IMR-90 (cell line): ENCODE measurements at regions not wholly inside any gene's neighbourhood (a gene's known extent, or its start where the extent isn't known, plus 50 kb on each side); places are given as distances from the start of the nearest gene placed in this dataset.

Experiments used
- ATAC-seq: fragments of 200-7000 bp; cut with Tn5 transposase; 2 replicates; pipeline ENCODE4 v1.9.1; 2020; ENCODE audit warnings: low read depth, mild to moderate bottlenecking, moderate library complexity
- BruUV-seq: library from RNA; stranded (reverse); fragments of 400-500 nt; replicated peaks from 2 replicates; lab custom pipeline; 2021; lab: Mats Ljungman, UMichigan
- CTCF ChIA-PET: fragments of 300-600 bp; formaldehyde crosslinking; extraction: SDS; loops from one replicate; lab custom pipeline; 2021; ENCODE audit warnings: antibody characterized with exemption; lab: Yijun Ruan, JAX
- POLR2A ChIA-PET: fragments of 300-600 bp; sonication (Branson Sonifier 250); formaldehyde crosslinking; loops from one replicate; lab custom pipeline; 2022; ENCODE audit warnings: antibody characterized with exemption; ENCODE audit not compliant: unreplicated experiment; lab: Charles Lee
- DNase-seq: peaks from one replicate; pipeline ENCODE4 v3.0.0; 2013
- H2AFZ ChIP-seq: replicated peaks from 2 replicates; pipeline ENCODE3; 2013; ENCODE audit warnings: low read length, mild to moderate bottlenecking; ENCODE audit not compliant: poor library complexity
- H2AK5ac ChIP-seq: 2 replicates; pipeline ENCODE4 v1.6.1; 2013; ENCODE audit warnings: low read depth, low read length, inconsistent platforms
- H2AK9ac ChIP-seq: replicated peaks from 2 replicates; pipeline ENCODE3; 2013; ENCODE audit warnings: mild to moderate bottlenecking, low read depth, low read length, moderate library complexity; ENCODE audit not compliant: poor library complexity
- H2BK120ac ChIP-seq: 2 replicates; pipeline ENCODE4 v1.6.1; 2013; ENCODE audit warnings: low read depth, low read length, inconsistent platforms
- H2BK15ac ChIP-seq: 3 replicates; pipeline ENCODE4 v1.6.1; 2013; ENCODE audit warnings: low read depth, low read length, inconsistent platforms
- H2BK20ac ChIP-seq: 2 replicates; pipeline ENCODE4 v1.6.1; 2013; ENCODE audit warnings: low read depth, mild to moderate bottlenecking, inconsistent platforms, low read length, moderate library complexity
- H2BK5ac ChIP-seq: 2 replicates; pipeline ENCODE4 v1.6.1; 2013; ENCODE audit warnings: mild to moderate bottlenecking, low read depth, low read length, inconsistent platforms; ENCODE audit not compliant: poor library complexity, severe bottlenecking
- H3K14ac ChIP-seq: replicated peaks from 2 replicates; pipeline ENCODE4 v1.6.1; 2013; ENCODE audit warnings: low read depth, low read length, inconsistent platforms
- H3K18ac ChIP-seq: 2 replicates; pipeline ENCODE4 v1.6.1; 2013; ENCODE audit warnings: low read depth, low read length, control low read depth
- H3K23ac ChIP-seq: 2 replicates; pipeline ENCODE4 v1.6.1; 2013; ENCODE audit warnings: low read depth, low read length, inconsistent platforms
- H3K27ac ChIP-seq: 2 replicates; pipeline ENCODE4 v1.5.1; 2013; ENCODE audit warnings: mild to moderate bottlenecking, control low read depth, low read length; ENCODE audit not compliant: insufficient read depth
- H3K27me3 ChIP-seq: 2 replicates; pipeline ENCODE4 v1.6.1; 2013; ENCODE audit warnings: low read length; ENCODE audit not compliant: control insufficient read depth, insufficient read depth
- H3K36me3 ChIP-seq: 2 replicates; pipeline ENCODE4 v1.6.1; 2013; ENCODE audit warnings: low read length, mixed read lengths; ENCODE audit not compliant: control insufficient read depth, insufficient read depth
- H3K4ac ChIP-seq: 2 replicates; pipeline ENCODE4 v1.6.1; 2013; ENCODE audit warnings: low read depth, low read length, inconsistent platforms
- H3K4me1 ChIP-seq: 2 replicates; pipeline ENCODE4 v1.6.1; 2013; ENCODE audit warnings: low read length, mixed read lengths; ENCODE audit not compliant: control insufficient read depth, insufficient read depth
- H3K4me2 ChIP-seq: 2 replicates; pipeline ENCODE4 v1.6.1; 2013; ENCODE audit warnings: low read depth, mild to moderate bottlenecking, control low read depth, low read length, moderate library complexity
- H3K4me3 ChIP-seq: 2 replicates; pipeline ENCODE4 v1.5.1; 2013; ENCODE audit warnings: low read depth, mild to moderate bottlenecking, control low read depth, low read length, moderate library complexity; ENCODE audit not compliant: insufficient read depth
- H3K56ac ChIP-seq: 2 replicates; pipeline ENCODE4 v1.6.1; 2013; ENCODE audit warnings: low read length, inconsistent platforms; ENCODE audit not compliant: insufficient read depth; ENCODE audit errors: extremely low read depth
- H3K79me1 ChIP-seq, 2 experiments: 2 replicates each; pipeline ENCODE4 v1.6.1; 2013; ENCODE audit warnings: low read length in 2 of 2, inconsistent platforms in 1 of 2, low read depth in 1 of 2
- H3K9ac ChIP-seq: 2 replicates; pipeline ENCODE4 v1.6.1; 2013; ENCODE audit warnings: low read depth, low read length, control low read depth
- H3K9me1 ChIP-seq: 2 replicates; pipeline ENCODE4 v1.6.1; 2013; ENCODE audit warnings: low read length, inconsistent platforms; ENCODE audit not compliant: insufficient read depth
- H3K9me3 ChIP-seq: 2 replicates; pipeline ENCODE4 v1.6.1; 2013; ENCODE audit warnings: low read length; ENCODE audit not compliant: control insufficient read depth, insufficient read depth
- H4K20me1 ChIP-seq: 2 replicates; pipeline ENCODE4 v1.6.1; 2013; ENCODE audit warnings: low read length, inconsistent platforms; ENCODE audit not compliant: insufficient read depth
- H4K5ac ChIP-seq: 2 replicates; pipeline ENCODE4 v1.6.1; 2013; ENCODE audit warnings: mild to moderate bottlenecking, low read depth, low read length, control low read depth
- H4K8ac ChIP-seq, 2 experiments: 2 replicates each; pipeline ENCODE4 v1.6.1; 2013; ENCODE audit warnings: low read depth in 2 of 2, low read length in 2 of 2, control low read depth in 1 of 2, inconsistent platforms in 1 of 2
- H4K91ac ChIP-seq: 2 replicates; pipeline ENCODE4 v1.6.1; 2013; ENCODE audit warnings: low read depth, low read length, inconsistent platforms; ENCODE audit not compliant: insufficient read depth
- BHLHE40 ChIP-seq: fragments of 150-350 bp; IDR thresholded peaks from 2 replicates; pipeline ENCODE4 v1.6.1; 2016; ENCODE audit warnings: mild to moderate bottlenecking, low read depth, low read length
- CEBPB ChIP-seq: IDR thresholded peaks from 2 replicates; pipeline ENCODE4 v1.6.1; 2012; ENCODE audit warnings: low read depth, low read length, improper control_type of control experiment
- CHD1 ChIP-seq: IDR thresholded peaks from 2 replicates; pipeline ENCODE4 v1.6.1; 2012; ENCODE audit warnings: low read depth, low read length, improper control_type of control experiment
- MAFK ChIP-seq: IDR thresholded peaks from 2 replicates; pipeline ENCODE4 v1.6.1; 2012; ENCODE audit warnings: low read depth, low read length, improper control_type of control experiment
- MAZ ChIP-seq: IDR thresholded peaks from 2 replicates; pipeline ENCODE4 v1.6.1; 2012; ENCODE audit warnings: low read depth, mild to moderate bottlenecking, low read length, improper control_type of control experiment, moderate library complexity, borderline replicate concordance
- MXI1 ChIP-seq: IDR thresholded peaks from 2 replicates; pipeline ENCODE4 v1.6.1; 2012; ENCODE audit warnings: low read depth, mild to moderate bottlenecking, low read length, moderate library complexity, borderline replicate concordance
- NFE2L2 ChIP-seq: fragments of 150-350 bp; IDR thresholded peaks from 2 replicates; pipeline ENCODE4 v1.6.1; 2016; ENCODE audit warnings: low read depth, mild to moderate bottlenecking, low read length
- POLR2A ChIP-seq: IDR thresholded peaks from 2 replicates; pipeline ENCODE4 v1.6.1; 2012; ENCODE audit warnings: mild to moderate bottlenecking, low read depth, low read length
- RAD21 ChIP-seq: IDR thresholded peaks from 2 replicates; pipeline ENCODE4 v1.6.1; 2012; ENCODE audit warnings: low read length, improper control_type of control experiment
- RFX5 ChIP-seq: IDR thresholded peaks from 2 replicates; pipeline ENCODE4 v1.8.0; 2012; ENCODE audit warnings: low read depth, mild to moderate bottlenecking, low read length, moderate library complexity
- SMC3 ChIP-seq: fragments of 150-350 bp; IDR thresholded peaks from 2 replicates; pipeline ENCODE4 v1.6.1; 2016; ENCODE audit warnings: low read depth, mild to moderate bottlenecking, antibody characterized with exemption, low read length, moderate library complexity
- WGBS, 2 experiments: methylation state at CpG; one replicate each; pipeline versions ENCODE4 v1.1.5 to v1.1.7; 2013; ENCODE audit warnings: missing lambda C conversion rate in 2 of 2; ENCODE audit not compliant: insufficient read length in 1 of 2; ENCODE audit errors: extremely low coverage in 2 of 2; 5-methylcytosine and 5-hydroxymethylcytosine counted together
- dilution Hi-C: fragments of 300-500 bp; cut with HindIII; formaldehyde crosslinking; loops from one replicate; pipeline ENCODE4 v1.14.3; 2018; ENCODE audit warnings: low sequenced_read_pairs; ENCODE audit not compliant: unreplicated experiment
- in situ Hi-C: fragments of 300-500 bp; cut with MboI; formaldehyde crosslinking; loops from 3 replicates; pipeline ENCODE4 v1.14.3; 2019; ENCODE audit warnings: low sequenced_read_pairs, inconsistent platforms, mixed read lengths
- intact Hi-C: fragments of 100-400 bp; cut with micrococcal nuclease; formaldehyde crosslinking; loops from 2 replicates; pipeline ENCODE4 v1.10.0; 2022
- TF ChIP-seq, protein P1 (sequence below): fragments of 150-350 bp; IDR thresholded peaks from 2 replicates; pipeline ENCODE4 v1.6.1; 2017; ENCODE audit warnings: mild to moderate bottlenecking, antibody characterized with exemption, low read length, low read depth
- TF ChIP-seq, protein P2 (sequence below): fragments of 150-350 bp; IDR thresholded peaks from 2 replicates; pipeline ENCODE4 v1.6.1; 2016; ENCODE audit warnings: low read depth, mild to moderate bottlenecking, low read length, moderate library complexity, borderline replicate concordance
- TF ChIP-seq, protein P3 (sequence below): conservative IDR thresholded peaks from 2 replicates; pipeline ENCODE4 v1.5.1; 2012; ENCODE audit warnings: mild to moderate bottlenecking, low read depth, low read length, improper control_type of control experiment

DNA sequence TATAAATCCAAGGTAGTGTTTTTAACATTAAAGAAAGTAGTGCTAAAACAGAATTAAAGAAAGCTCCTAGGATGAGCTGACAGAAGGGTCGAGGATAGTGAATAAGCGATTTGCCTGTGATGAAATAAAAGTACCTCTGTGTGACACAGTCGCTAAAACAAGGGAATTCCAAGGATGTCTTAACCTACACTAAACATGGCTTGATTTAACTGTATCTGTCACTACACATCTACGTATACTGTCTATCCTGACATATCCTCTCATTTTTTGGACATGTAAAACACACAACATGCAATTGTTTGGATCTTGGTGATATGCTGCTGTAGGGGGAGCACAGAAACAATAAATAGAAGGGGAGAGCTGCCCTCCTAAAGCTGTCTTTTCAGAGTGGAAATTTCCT is 580.8 kb upstream of the SLC8A1 start:
- no CpG with 5 or more reads among the region's 4 CpGs for WGBS, 2 experiments
- Histone ChIP-seq H3K56ac (no peak overlapping the region), H3K27ac (no peak overlapping the region), H2AFZ (no peak overlapping the region), H3K36me3 (no peaks in the 10 kb centered on the region), H2AK9ac (no peak overlapping the region), H3K9me3 (no peaks in the 10 kb centered on the region), H3K4me3 (no peak overlapping the region), H3K79me1 (no peaks in the 10 kb centered on the region), H2BK15ac (no peak overlapping the region), H2AK5ac (no peak overlapping the region), H4K8ac (no peak overlapping the region), H2BK120ac (no peak overlapping the region), H3K9me1 (no peaks in the 10 kb centered on the region; the same call in 1 of the 2 replicates), H2BK5ac (no peak overlapping the region), H3K4ac (no peak overlapping the region), H2BK20ac (no peak overlapping the region), H3K14ac (no peak overlapping the region), H3K4me2 (no peak overlapping the region), H3K23ac (no peak overlapping the region), H3K9ac (no peak overlapping the region), H3K18ac (no peak overlapping the region), H3K27me3 (no peaks in the 10 kb centered on the region), H4K91ac (no peak overlapping the region), H3K4me1 (no peaks in the 10 kb centered on the region), H4K5ac (no peak overlapping the region), H4K20me1 (no peaks in the 10 kb centered on the region)
- TF ChIP-seq MAZ (no peak), CEBPB (no peak), BHLHE40 (no peak), SMC3 (no peak), MXI1 (no peak), NFE2L2 (no peak), MAFK (no peak), RAD21 (no peak), CHD1 (no peak), POLR2A (no peak), RFX5 (no peak)
- TF ChIP-seq, protein P1, sequence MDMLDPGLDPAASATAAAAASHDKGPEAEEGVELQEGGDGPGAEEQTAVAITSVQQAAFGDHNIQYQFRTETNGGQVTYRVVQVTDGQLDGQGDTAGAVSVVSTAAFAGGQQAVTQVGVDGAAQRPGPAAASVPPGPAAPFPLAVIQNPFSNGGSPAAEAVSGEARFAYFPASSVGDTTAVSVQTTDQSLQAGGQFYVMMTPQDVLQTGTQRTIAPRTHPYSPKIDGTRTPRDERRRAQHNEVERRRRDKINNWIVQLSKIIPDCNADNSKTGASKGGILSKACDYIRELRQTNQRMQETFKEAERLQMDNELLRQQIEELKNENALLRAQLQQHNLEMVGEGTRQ = no peak
- TF ChIP-seq, protein P2, sequence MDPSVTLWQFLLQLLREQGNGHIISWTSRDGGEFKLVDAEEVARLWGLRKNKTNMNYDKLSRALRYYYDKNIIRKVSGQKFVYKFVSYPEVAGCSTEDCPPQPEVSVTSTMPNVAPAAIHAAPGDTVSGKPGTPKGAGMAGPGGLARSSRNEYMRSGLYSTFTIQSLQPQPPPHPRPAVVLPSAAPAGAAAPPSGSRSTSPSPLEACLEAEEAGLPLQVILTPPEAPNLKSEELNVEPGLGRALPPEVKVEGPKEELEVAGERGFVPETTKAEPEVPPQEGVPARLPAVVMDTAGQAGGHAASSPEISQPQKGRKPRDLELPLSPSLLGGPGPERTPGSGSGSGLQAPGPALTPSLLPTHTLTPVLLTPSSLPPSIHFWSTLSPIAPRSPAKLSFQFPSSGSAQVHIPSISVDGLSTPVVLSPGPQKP = no peak
- TF ChIP-seq, protein P3, sequence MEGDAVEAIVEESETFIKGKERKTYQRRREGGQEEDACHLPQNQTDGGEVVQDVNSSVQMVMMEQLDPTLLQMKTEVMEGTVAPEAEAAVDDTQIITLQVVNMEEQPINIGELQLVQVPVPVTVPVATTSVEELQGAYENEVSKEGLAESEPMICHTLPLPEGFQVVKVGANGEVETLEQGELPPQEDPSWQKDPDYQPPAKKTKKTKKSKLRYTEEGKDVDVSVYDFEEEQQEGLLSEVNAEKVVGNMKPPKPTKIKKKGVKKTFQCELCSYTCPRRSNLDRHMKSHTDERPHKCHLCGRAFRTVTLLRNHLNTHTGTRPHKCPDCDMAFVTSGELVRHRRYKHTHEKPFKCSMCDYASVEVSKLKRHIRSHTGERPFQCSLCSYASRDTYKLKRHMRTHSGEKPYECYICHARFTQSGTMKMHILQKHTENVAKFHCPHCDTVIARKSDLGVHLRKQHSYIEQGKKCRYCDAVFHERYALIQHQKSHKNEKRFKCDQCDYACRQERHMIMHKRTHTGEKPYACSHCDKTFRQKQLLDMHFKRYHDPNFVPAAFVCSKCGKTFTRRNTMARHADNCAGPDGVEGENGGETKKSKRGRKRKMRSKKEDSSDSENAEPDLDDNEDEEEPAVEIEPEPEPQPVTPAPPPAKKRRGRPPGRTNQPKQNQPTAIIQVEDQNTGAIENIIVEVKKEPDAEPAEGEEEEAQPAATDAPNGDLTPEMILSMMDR = no peak
- DNase-seq (no peak), ATAC-seq (no peak)
- BruUV-seq = no TSS peak
- CTCF ChIA-PET = no interaction called here
- intact Hi-C loops (no loop called here), dilution Hi-C loops (no loop called here), in situ Hi-C loops (no loop called here)
- POLR2A ChIA-PET = no interaction called here
